Stimulated activated CD8-positive, alpha-beta memory T cell treated with anti-CD3 and anti-CD28 coated beads, Interleukin-15, amount 100 ng/mL, for 24 hours (primary cell): ENCODE measurements at regions not wholly inside any gene's neighbourhood (a gene's known extent, or its start where the extent isn't known, plus 50 kb on each side); places are given as distances from the start of the nearest gene placed in this dataset.
"Not testable (repeated sequence)": the region's sequence is repeated elsewhere in the genome, so short reads cannot be mapped to it uniquely, and the experiment has no call there.

Experiments used
- DNase-seq: peaks from one replicate; pipeline ENCODE4 v3.0.0-alpha.2; 2020; ENCODE audit warnings: low read depth

DNA sequence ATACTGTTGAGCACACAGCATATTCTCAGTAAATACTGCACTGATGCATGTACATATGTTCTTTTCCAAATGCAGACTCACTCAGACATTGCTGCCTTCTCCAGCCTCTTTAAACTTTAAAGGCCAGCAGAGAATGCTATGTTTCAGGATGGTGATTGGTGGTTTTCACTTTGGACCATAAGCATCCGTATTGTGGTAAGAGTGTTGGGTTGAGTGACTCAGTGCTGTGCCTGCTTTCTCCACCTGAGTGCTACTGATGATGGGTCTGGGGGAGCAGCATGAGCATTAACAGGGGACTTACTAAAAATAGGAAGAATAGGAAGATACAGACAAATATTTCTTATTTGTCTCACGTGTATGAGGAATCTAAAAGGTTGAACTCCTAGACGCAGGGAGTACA is 56.3 kb upstream of the ZNF92 start:
- DNase-seq: no peak

DNA sequence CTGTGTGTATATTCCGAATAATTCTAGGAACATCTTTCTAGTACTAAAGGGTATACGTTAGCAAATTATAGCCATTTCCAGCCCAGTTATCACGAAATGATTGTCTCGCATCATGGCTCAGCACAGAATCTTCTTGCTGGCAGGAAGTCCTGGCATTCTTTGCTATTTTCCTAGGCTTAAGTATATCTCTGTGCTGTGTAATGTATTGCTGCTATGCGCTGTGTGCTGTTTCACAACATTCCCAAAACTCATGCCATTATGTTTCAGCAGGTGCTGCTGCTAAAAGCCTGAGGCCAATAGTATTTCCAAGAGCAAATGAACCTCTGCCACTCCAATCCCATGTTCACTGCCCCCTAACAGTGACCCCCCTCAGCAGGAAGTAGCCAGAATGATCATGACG is 62.9 kb upstream of the ZNF92 start:
- no peak for DNase-seq

- no peak for DNase-seq
These were observed 65.4 kb upstream of the ZNF92 start for GRCh38 chr7:65308300-65308678.

DNA sequence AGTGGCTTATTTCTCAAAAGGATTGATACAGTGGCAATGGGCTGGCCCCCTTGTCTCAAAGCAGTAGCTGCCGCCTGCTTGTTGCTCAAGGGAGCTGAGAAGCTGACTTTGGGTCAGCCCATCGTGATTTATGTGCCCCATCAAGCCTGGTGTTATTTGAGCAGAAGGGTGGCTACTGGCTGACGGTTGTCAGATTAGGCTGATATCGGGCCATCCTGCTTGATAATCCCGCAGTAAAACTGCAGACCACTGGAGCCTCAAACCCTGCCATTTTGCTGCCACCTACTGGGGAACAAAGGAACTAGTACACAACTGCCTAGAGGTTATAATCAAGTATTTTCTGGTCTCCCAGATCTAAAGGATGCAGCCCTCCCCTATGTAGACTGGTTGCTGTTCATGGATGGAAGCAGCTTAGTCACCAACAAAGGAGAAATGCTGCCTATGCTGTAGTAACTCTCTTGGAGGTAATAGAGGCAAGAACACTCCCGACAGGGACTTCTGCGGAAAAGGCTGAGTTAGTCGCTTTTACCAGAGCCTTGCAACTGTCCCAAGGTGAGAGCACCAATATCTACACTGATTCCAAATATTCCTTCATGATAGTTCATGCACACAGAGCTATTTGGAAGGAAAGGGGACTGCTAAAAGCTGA is 65.9 kb upstream of the ZNF92 start:
- no peak for DNase-seq

DNA sequence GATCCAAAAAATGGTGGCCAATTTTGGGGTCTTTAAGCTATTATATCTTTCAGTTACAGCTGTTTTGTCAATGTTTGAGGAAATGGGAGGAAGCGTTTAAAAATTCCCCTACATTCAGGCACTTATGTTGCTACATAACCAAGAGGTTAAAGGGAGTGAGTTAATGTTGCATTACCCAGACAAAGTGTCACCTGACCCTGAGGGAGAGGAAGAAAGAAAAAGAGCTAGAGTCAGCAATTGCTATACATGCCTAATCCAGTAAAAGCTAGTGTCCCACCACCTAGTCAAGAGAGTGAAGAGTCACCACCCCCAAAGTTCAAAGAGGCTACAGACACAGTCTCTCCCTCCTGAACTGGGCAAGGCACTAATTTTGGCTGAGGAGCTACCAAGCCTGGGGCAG is 69.5 kb upstream of the ZNF92 start:
- DNase-seq: no peak

DNA sequence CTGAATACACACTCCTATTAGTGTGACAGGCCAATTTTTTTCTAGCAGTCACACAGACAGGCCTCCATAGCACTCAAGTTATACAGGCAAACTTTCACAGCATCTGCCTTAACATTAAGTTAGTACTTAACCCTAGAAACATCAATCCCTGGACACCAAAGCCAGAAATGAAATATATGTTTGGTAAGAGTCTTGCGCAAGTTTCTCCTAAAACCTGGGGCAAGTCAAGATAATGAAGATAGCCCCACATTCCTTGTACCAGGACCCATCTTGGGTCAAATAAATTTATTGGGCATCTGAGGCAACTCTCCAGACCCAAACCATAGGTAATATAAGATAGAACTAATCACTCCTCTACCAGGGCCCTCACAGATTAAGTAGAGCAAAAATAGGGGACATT is 70.8 kb upstream of the ZNF92 start:
- DNase-seq: no peak

DNA sequence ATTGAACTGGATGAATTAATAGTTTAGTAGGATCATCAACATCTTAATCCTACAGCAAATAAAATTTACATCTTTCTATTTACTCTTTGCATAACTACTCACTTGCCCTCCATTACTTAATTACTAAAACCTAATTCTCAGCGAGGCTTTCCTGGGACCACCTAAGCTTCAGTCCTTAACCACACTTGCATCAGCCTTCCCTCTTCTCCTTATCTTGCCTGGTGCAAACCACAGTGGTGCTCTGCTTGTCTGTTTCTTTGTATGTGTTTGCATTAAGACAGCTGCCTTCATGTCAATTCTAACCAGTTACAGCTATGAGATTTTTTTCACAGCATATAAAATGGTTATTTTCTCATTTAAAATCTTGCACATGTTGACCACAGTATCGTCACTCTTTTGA is 72.6 kb upstream of the ZNF92 start:
- DNase-seq: no peak

DNA sequence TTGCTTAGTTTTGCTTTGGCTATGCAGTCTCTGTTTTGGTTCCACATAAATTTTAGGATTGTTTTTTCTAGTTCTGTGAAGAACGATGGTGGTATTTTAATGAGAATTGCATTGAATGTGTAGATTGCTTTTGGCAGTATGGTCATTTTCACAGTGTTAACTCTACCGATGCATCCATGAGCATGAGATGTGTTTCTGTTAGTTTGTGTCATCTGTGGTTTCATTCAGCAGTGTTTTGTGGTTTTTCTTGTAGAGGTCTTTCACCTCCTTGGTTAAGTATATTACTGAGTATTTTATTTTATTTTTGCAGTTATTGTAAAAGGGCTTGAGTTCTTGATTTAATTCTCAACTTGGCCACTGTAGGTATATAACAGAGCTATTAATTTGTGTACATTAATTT is 78.2 kb upstream of the ZNF92 start:
- DNase-seq: no peak

GRCh38 chr7:65290340-65290739 is 83.3 kb upstream of the ZNF92 start:
- not testable (repeated sequence) for DNase-seq

- DNase-seq: no peak
These were observed 86.6 kb upstream of the ZNF92 start for GRCh38 chr7:65287023-65287422.

DNA sequence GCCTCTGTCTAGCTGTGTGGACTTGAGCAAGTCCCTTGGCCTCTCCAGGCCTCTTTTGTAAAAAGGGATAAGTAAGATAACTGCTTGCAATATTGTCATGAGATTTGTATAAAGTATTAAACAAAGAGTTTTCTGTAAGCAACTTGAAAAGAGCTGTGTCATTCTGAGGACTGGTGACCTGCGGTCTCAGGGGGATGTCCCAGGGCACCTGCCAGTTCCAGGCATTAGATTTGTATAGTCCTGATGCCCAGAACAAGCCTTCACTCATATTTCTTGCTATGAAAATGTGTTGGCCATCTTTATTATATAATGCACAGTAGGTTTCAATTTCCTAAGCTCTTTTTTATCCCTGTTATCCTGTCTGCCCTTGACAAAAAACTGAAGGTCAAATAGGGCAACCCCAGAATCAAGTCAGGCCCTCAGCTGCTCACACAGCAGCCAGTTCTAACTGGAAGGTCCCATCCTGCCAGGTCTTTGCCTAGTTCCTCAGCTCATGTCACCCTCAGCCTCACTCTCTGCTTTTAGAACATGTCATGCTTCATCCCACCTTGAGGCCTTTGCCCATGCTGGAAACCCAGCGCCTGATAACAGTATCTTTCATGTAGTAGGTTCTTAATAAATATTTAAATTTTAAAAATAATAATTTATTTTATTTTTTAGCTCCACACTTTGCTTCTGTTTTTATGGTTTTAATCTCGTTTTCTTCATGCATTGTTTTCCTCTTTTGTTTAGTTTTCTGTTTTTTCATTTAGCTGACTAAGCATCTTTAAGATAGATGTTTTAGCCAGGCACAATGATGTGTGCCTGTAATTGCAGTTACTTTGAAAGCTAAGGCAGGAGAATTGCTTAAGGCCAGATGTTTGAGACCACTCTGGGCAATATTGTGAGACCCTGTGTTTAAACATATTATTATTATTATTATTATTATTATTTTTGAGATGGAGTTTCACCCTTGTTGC is 87.5 kb upstream of the ZNF92 start:
- DNase-seq: no peak

- not testable (repeated sequence) for DNase-seq
These were observed 88.4 kb upstream of the ZNF92 start for GRCh38 chr7:65285241-65285640.

DNA sequence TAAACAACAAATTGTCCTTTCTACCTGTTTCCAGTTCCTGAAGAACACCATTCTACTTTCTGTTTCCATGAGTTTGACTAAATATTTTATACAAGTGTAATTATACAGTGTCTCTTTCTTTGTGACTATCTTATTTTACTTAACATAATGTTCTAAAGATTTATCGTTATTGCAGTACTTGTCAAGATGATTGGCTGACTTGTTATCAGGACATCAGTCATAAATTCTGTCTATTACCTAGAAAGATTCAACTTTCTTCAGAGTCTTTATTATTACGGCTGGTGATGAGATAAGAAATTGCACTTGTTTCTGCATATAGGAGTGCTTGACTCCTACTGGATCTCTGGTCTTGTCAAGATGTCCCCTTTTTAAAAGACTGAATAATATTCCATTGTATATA is 93.9 kb upstream of the ZNF92 start:
- DNase-seq: no peak

- no peak for DNase-seq
These were observed 96.8 kb upstream of the ZNF92 start for GRCh38 chr7:65276822-65277221.

DNA sequence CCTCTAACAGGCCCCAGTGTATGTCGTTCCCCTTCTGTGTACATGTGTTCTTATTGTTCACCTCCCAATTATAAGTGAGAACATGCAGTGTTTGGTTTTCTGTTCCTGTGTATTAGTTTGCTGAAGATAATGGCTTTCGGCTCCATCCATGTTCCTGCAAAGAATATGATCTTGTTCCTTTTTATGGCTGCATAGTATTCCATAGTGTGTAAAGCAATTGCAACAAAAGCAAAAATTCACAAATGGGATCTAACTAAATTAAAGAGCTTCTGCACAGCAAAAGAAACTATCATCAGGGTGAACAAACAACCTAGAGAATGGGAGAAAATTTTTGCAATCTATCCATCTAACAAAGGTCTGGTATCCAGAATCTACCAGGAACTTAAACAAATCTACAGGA is 102.2 kb upstream of the ZNF92 start:
- not testable (repeated sequence) for DNase-seq

DNA sequence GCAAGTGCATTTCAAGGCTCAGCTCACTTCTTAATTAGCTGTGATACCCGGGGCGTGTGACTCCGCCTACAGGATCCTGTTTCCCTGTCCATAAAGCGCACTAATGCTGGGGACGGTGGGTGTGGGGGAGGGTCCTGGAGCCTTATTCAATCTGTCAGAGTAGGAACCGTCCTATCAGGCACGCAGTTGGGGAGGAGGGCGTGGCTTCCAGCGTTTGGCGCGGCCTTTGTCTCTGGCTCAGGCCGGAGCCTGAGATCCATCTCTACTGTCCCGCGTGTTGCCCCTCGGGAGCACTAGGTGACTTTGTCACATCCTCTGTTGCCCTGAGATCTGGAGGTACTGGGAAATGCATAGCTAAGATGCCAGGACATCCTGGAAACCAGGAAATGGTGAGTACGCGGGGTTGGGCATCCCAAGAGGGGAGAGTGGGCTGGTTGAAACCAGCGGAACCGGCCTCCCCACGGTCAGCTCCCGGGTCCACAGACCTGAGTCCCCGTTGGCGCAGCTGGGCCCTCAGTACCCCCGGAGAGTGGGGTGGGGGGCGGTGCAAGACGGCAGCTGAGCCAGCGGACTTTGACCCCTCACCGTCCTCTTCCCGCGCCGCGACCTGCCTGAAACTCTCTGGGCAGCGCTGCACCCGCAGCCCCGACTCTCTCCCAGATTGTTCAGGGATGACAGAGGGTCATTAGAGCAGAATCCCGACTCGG is 104.4 kb upstream of the ZNF92 start:
- DNase-seq: no peak

DNA sequence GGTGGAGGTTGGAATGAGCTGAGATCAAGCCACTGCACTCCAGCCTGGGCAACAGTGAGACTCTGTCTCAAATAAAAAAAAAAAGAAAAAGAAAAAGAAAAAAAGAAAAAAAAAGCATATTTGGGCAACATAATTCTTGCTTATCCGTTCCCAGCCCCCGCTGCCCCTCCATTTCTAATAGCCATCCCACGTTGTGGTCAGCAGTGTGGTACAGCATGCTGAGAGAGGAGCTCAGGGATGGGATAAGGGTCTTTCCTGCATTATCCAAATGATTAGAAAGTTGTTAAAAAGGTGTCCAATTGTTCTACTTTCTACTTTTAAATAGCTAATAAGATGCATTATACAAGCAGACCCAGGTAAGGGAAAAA is 104.9 kb upstream of the ZNF92 start:
- no peak for DNase-seq

- DNase-seq: no peak
These were observed 107.6 kb upstream of the ZNF92 start for GRCh38 chr7:65265933-65266519.

DNA sequence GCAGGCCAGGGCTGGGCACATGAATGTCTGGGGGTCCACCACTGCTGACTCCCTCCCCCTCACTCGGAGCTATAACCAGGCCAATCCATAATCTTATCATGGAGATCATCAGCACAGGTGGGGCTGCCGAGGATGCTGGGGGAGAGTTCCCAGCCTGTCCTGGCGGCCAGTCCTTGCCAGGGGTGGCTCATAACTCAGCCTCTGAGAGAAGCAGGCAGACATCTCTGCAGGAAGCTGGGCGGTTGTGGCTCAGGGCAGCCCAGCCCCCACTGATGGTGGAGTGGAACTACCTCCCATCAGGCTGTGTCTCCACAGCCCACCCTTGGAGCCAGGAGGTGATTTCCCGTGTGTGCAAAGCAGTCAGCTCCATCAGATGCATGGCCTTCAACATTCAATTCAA is 109.4 kb upstream of the ZNF92 start:
- DNase-seq: no peak

- DNase-seq: not testable (repeated sequence)
These were observed 113.0 kb upstream of the ZNF92 start for GRCh38 chr7:65260673-65261072.

DNA sequence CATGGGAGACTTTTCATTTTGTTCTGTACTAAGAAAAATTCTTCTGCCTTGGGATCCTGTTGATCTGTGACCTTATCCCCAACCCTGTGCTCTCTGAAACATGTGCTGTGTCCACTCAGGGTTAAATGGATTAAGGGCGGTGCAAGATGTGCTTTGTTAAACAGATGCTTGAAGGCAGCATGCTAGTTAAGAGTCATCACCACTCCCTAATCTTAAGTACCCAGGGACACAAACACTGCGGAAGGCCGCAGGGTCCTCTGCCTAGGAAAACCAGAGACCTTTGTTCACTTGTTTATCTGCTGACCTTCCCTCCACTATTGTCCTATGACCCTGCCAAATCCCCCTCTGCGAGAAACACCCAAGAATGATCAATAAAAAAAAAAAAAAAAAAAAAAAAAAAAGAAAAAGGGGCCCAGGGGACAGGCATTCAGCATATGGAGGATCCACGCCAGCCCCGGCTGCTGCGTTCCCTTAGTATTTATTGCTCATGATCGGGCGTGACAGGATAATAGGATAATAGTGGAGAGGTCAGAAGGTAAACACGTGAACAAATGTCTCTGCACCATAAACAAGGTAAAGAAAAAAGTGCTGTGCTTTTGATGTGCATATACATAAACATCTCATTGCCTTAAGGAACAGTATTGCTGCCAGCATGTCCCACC is 113.7 kb upstream of the ZNF92 start:
- DNase-seq: not testable (repeated sequence)

- no peak for DNase-seq
These were observed 119.6 kb upstream of the ZNF92 start for GRCh38 chr7:65254061-65254460.
